Cardiac muscle cell (in vitro differentiated cells and primary cell): ENCODE measurements at regions not wholly inside any gene's neighbourhood (a gene's known extent, or its start where the extent isn't known, plus 50 kb on each side); places are given as distances from the start of the nearest gene placed in this dataset.

ENCODE experiments used
- DNase-seq, 2 donors: peaks; one replicate each; pipeline versions ENCODE4 v3.0.0 to v3.0.0-alpha.2; 2010 to 2017; ENCODE audit warnings: low read depth in 1 of 2, low spot score in 1 of 2
- H3K27ac ChIP-seq: fragments of 200-600 bp; sonication (generic); 2 replicates; pipeline ENCODE4 v1.5.1; 2016
- H3K27me3 ChIP-seq: fragments of 200-600 bp; sonication (generic); 2 replicates; pipeline ENCODE4 v1.6.0; 2016; ENCODE audit warnings: control low read depth
- H3K36me3 ChIP-seq: fragments of 200-600 bp; sonication (generic); 2 replicates; pipeline ENCODE4 v1.5.1; 2016; ENCODE audit warnings: control low read depth
- H3K4me1 ChIP-seq: fragments of 200-600 bp; sonication (generic); 2 replicates; pipeline ENCODE4 v1.8.1; 2017; ENCODE audit warnings: low read depth, mild to moderate bottlenecking, mixed run types
- H3K4me3 ChIP-seq: fragments of 200-600 bp; sonication (generic); 2 replicates; pipeline ENCODE4 v1.5.1; 2016; ENCODE audit warnings: mild to moderate bottlenecking
- H3K9me3 ChIP-seq: fragments of 200-600 bp; sonication (generic); 2 replicates; pipeline ENCODE4 v1.5.1; 2017; ENCODE audit warnings: low read depth, mild to moderate bottlenecking, control low read depth
- CTCF ChIP-seq: IDR thresholded peaks from 2 replicates; pipeline ENCODE4 v1.5.1; 2012; ENCODE audit warnings: low read depth, mild to moderate bottlenecking, low read length

DNA sequence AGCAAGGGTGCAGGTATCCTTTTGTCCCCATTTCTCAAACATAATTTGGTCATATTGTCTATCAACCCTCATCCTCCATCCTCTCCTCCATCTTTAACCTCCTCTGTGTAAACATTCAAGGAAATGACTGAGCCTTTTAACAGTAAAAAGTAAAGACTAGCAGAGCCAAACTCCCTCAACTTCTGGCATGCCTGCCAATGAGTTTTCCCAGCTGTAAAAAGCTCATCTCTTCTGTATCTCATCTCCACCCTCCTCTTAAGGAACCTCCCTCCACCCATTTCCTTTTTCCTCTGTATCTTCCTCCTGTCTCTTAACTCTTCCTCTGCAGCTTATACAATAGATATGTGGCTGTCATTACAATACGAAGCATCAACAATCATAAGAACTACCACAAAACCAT lies 76.9 kb upstream of the PSMD7 start:
- Histone ChIP-seq H3K27me3 (no peaks in the 10 kb centered on the region), H3K9me3 (no peaks in the 10 kb centered on the region), H3K36me3 (no peaks in the 10 kb centered on the region), H3K4me1 (no peaks in the 10 kb centered on the region), H3K4me3 (no peak overlapping the region), H3K27ac (no peak overlapping the region)
- TF ChIP-seq CTCF = no peak
- no peak for DNase-seq

DNA sequence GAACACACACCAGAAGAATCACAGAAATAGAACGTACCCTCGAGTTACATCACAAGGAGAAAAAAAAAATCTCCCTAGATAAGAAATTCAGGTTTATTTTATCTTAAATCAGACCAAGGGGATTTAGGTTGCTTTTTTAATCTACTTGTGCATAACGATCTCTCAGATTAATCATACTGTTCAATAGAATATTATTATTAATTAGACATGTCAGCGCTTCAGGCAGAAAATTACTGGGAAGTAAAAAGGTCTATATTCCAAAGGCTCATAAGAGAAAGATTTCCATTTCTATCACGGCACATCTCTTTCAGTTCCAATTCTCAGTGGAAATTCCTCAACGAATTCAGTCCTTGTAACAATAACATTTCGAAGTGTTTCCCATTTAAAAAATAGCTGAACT lies 77.7 kb upstream of the PSMD7 start:
- Histone ChIP-seq H3K9me3 (no peaks in the 10 kb centered on the region), H3K36me3 (no peaks in the 10 kb centered on the region), H3K4me3 (no peak overlapping the region), H3K27me3 (no peaks in the 10 kb centered on the region), H3K4me1 (no peaks in the 10 kb centered on the region), H3K27ac (no peak overlapping the region)
- no peak for TF ChIP-seq CTCF
- DNase-seq = no peak

DNA sequence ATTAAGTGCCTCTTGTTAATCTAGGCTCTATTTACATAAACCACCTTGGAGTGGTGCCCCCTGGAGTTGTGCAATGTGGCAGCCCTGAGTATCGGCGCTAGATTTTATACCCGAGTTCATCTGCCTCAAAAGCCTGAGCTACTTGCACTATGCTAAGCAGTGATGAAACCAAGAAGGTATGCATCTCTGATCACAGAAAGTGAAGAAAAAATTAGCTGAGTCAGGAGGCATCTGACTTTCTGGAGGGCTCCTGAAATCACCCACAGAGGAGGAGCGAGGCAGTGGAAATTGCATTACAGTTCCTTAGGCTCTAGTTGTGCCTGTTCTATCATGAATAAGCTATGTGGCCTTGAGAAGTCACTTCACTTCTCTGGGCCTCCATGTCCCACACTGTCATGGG lies 80.3 kb upstream of the PSMD7 start:
- no peaks in the 10 kb centered on the region for H3K27me3 ChIP-seq
- H3K36me3 ChIP-seq = no peaks in the 10 kb centered on the region
- no peak for TF ChIP-seq CTCF
- no peaks in the 10 kb centered on the region for H3K9me3 ChIP-seq
- no peak overlapping the region for H3K27ac ChIP-seq
- H3K4me3 ChIP-seq = no peak overlapping the region
- H3K4me1 ChIP-seq = no peaks in the 10 kb centered on the region
- DNase-seq = no peak

GRCh38 chr16:74215249-74215648 lies 81.4 kb upstream of the PSMD7 start:
- H3K9me3 ChIP-seq = no peaks in the 10 kb centered on the region
- H3K4me3 ChIP-seq = no peak overlapping the region
- DNase-seq = no peak
- H3K27ac ChIP-seq = no peak overlapping the region
- no peak for TF ChIP-seq CTCF
- H3K4me1 ChIP-seq = no peaks in the 10 kb centered on the region
- H3K36me3 ChIP-seq = no peaks in the 10 kb centered on the region
- H3K27me3 ChIP-seq = no peaks in the 10 kb centered on the region

DNA sequence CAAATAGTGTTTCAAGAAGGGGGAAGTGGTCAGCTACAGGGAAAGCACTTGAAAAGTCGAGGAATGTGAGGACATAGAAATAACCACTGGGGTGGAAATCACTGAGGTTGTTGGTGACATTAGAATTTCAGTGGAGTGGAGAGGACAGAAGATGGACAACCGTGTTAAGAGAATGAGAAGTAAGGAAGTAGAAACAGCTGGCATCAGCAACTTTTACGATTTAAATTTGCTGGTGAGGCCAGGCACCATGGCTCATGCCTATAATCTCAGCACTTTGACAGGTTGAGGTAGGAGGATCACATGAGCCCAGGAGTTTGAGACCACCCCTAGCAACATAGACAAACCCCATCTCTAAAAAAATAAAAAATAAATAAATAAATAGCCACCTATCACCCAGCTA lies 83.2 kb upstream of the PSMD7 start:
- no peaks in the 10 kb centered on the region for H3K9me3 ChIP-seq
- H3K4me3 ChIP-seq = no peak overlapping the region
- H3K27me3 ChIP-seq = no peaks in the 10 kb centered on the region
- no peak for TF ChIP-seq CTCF
- H3K36me3 ChIP-seq = no peaks in the 10 kb centered on the region
- no peaks in the 10 kb centered on the region for H3K4me1 ChIP-seq
- no peak overlapping the region for H3K27ac ChIP-seq
- DNase-seq = no peak

DNA sequence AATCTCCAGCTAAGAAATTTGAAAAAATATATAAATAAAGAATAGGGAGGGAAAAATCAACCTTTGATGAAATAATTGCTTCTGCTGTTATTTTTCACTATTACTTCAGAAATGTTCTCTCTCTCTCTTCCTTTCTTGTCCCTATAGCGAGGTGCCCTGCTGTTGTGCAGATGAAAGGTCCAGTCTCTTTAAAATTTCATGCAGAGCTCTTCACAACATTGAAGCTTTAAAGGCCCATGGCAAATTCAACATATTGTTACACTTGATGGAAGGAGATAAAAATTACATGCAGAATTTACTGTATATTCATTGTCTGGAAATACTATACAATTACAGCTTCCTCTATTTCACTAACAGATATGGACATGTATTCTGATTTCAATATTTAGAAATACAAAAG lies 86.4 kb upstream of the PSMD7 start:
- no peaks in the 10 kb centered on the region for H3K9me3 ChIP-seq
- H3K36me3 ChIP-seq = no peaks in the 10 kb centered on the region
- H3K27ac ChIP-seq = no peak overlapping the region
- no peaks in the 10 kb centered on the region for H3K27me3 ChIP-seq
- H3K4me1 ChIP-seq = no peaks in the 10 kb centered on the region
- no peak overlapping the region for H3K4me3 ChIP-seq
- DNase-seq = no peak
- TF ChIP-seq CTCF = no peak
